GM12878 (cell line): ENCODE measurements at regions not wholly inside any gene's neighbourhood (a gene's known extent, or its start where the extent isn't known, plus 50 kb on each side); places are given as distances from the start of the nearest gene placed in this dataset.

Experiments
- ATAC-seq: fragments of 200-7000 bp; cut with Tn5 transposase; 3 replicates; pipeline ENCODE4 v1.9.1; 2020; ENCODE audit warnings: mild to moderate bottlenecking, moderate library complexity
- BruUV-seq: library from RNA; stranded (reverse); fragments of 400-500 nt; replicated peaks from 2 replicates; lab custom pipeline; 2021; lab: Mats Ljungman, UMichigan
- CTCF ChIA-PET: fragments of 300-600 bp; sonication (Branson Sonifier 250); formaldehyde crosslinking; extraction: SDS; loops from one replicate; lab custom pipeline; 2021; ENCODE audit warnings: inconsistent platforms; lab: Yijun Ruan, JAX
- POLR2A ChIA-PET: fragments of 350-600 bp; formaldehyde crosslinking; extraction: SDS; loops from one replicate; lab custom pipeline; 2021; ENCODE audit warnings: inconsistent platforms; lab: Charles Lee
- RAD21 ChIA-PET: fragments of 300-600 bp; sonication (Branson Sonifier 250); formaldehyde crosslinking; loops from one replicate; lab custom pipeline; 2023; ENCODE audit warnings: antibody characterized with exemption; ENCODE audit not compliant: unreplicated experiment; lab: Charles Lee
- SMC1A ChIA-PET: fragments of 300-600 bp; sonication (Branson Sonifier 250); formaldehyde crosslinking; loops from one replicate; lab custom pipeline; 2023; ENCODE audit not compliant: unreplicated experiment, uncharacterized antibody; lab: Charles Lee
- DNase-seq: peaks from one replicate; pipeline ENCODE4 v3.0.0-alpha.2; 2011; ENCODE audit warnings: low read depth, low spot score
- FAIRE-seq: peaks from 3 replicates; lab custom pipeline; 2011; peaks lifted over from hg19 to GRCh38; lab: Jason Lieb, UNC
- H2AFZ ChIP-seq: 2 replicates; pipeline ENCODE4 v1.6.0; 2011; ENCODE audit warnings: low read depth, low read length, control low read depth; ENCODE audit not compliant: control insufficient read depth
- H3K27ac ChIP-seq: 2 replicates; pipeline ENCODE4 v1.5.1; 2011; ENCODE audit warnings: control low read depth; ENCODE audit not compliant: control insufficient read depth, insufficient read depth
- H3K27me3 ChIP-seq, 2 experiments: replicated peaks in 1 of 2; 2 replicates each; pipeline versions ENCODE4 v1.6.0 to v1.6.1; 2011; ENCODE audit warnings: low read length in 1 of 2; ENCODE audit not compliant: control insufficient read depth in 2 of 2, insufficient read depth in 2 of 2
- H3K36me3 ChIP-seq, 2 experiments: 2 replicates each; pipeline ENCODE4 v1.5.1; 2011; ENCODE audit warnings: low read length in 1 of 2; ENCODE audit not compliant: control insufficient read depth in 2 of 2, insufficient read depth in 2 of 2
- H3K4me1 ChIP-seq: 2 replicates; pipeline ENCODE4 v1.6.1; 2011; ENCODE audit warnings: mild to moderate bottlenecking, low read length, moderate library complexity, mixed read lengths; ENCODE audit not compliant: control insufficient read depth, insufficient read depth
- H3K4me2 ChIP-seq: 2 replicates; pipeline ENCODE4 v1.6.0; 2011; ENCODE audit warnings: control low read depth; ENCODE audit not compliant: control insufficient read depth, insufficient read depth
- H3K4me3 ChIP-seq: fragments of 200-600 bp; sonication (generic); 2 replicates; pipeline ENCODE4 v1.5.1; 2016
- H3K79me2 ChIP-seq: 2 replicates; pipeline ENCODE4 v1.6.0; 2011; ENCODE audit warnings: low read length; ENCODE audit not compliant: control insufficient read depth, insufficient read depth
- H3K9ac ChIP-seq: 2 replicates; pipeline ENCODE4 v1.8.0; 2011; ENCODE audit warnings: low read length, control low read depth, mixed read lengths; ENCODE audit not compliant: control insufficient read depth, insufficient read depth
- H3K9me3 ChIP-seq: replicated peaks from 3 replicates; pipeline ENCODE4 v1.5.1; 2011; ENCODE audit warnings: mild to moderate bottlenecking, low read length; ENCODE audit not compliant: control insufficient read depth, insufficient read depth
- H4K20me1 ChIP-seq: 2 replicates; pipeline ENCODE4 v1.6.0; 2011; ENCODE audit not compliant: control insufficient read depth, insufficient read depth
- HDAC6 ChIP-seq: fragments of 200-600 bp; sonication (generic); IDR thresholded peaks from one replicate; pipeline ENCODE4 v1.8.0; 2017; ENCODE audit warnings: antibody characterized with exemption; ENCODE audit not compliant: unreplicated experiment
- RAD21 ChIP-seq: IDR thresholded peaks from 2 replicates; pipeline ENCODE4 v1.6.1; 2011; ENCODE audit warnings: mild to moderate bottlenecking, low read depth, low read length, moderate library complexity; ENCODE audit not compliant: insufficient read depth
- RELB ChIP-seq: fragments of 450-650 bp; IDR thresholded peaks from 2 replicates; pipeline ENCODE4 v1.6.1; 2017; ENCODE audit warnings: low read depth, mild to moderate bottlenecking, moderate library complexity
- SPI1 ChIP-seq: IDR thresholded peaks from 2 replicates; pipeline ENCODE4 v1.6.1; 2011; ENCODE audit warnings: low read depth, mild to moderate bottlenecking, low read length, moderate library complexity, borderline replicate concordance; ENCODE audit not compliant: insufficient read depth
- WRNIP1 ChIP-seq: IDR thresholded peaks from 2 replicates; pipeline ENCODE4 v1.6.1; 2011; ENCODE audit warnings: low read depth, low read length, improper control_type of control experiment, borderline replicate concordance
- ZBTB4 ChIP-seq: fragments of 450-650 bp; formaldehyde crosslinking; IDR thresholded peaks from 2 replicates; pipeline ENCODE4 v1.4.0; 2022; ENCODE audit warnings: mild to moderate bottlenecking, moderate library complexity
- ZNF217 ChIP-seq: fragments of 450-650 bp; IDR thresholded peaks from 2 replicates; pipeline ENCODE4 v1.6.1; 2017; ENCODE audit warnings: antibody characterized with exemption, mild to moderate bottlenecking
- WGBS: methylation state at CpG from one replicate; pipeline ENCODE4 v1.1.6; 2016; ENCODE audit warnings: low lambda C conversion rate; ENCODE audit not compliant: insufficient replicate concordance, insufficient coverage; ENCODE audit errors: missing lambda C conversion rate; 5-methylcytosine and 5-hydroxymethylcytosine counted together
- in situ Hi-C: fragments of 300-500 bp; cut with MboI; formaldehyde crosslinking; loops from 9 replicates; pipeline ENCODE4 v1.14.3; 2018; ENCODE audit warnings: mixed read lengths
- intact Hi-C: fragments of 100-400 bp; cut with micrococcal nuclease; formaldehyde crosslinking; loops from one replicate; pipeline ENCODE4 v1.14.2; 2022; ENCODE audit not compliant: unreplicated experiment

- H3K9me3 ChIP-seq: no peaks in the 10 kb centered on the region
- no peak for TF ChIP-seq ZBTB4 (CRISPR knock-in tag)
- TF ChIP-seq RAD21: no peak
- no peak for TF ChIP-seq HDAC6
- TF ChIP-seq SPI1: peak; percentile 42; the same call in 1 of the 2 replicates
- TF ChIP-seq, all 136 proteins: peak for 1
- in situ Hi-C loops: no loop called here
- Histone ChIP-seq H3K79me2 (no peaks in the 10 kb centered on the region), H3K4me2 (no peak overlapping the region), H3K36me3 (no peaks in the 10 kb centered on the region), H3K4me1 (no peaks in the 10 kb centered on the region), H3K4me3 (no peak overlapping the region), H2AFZ (no peak overlapping the region), H3K27me3 (no peaks in the 10 kb centered on the region), H4K20me1 (no peaks in the 10 kb centered on the region), H3K27ac (no peak overlapping the region), H3K9ac (no peak overlapping the region)
- BruUV-seq: no TSS peak
- no peak for FAIRE-seq
- WGBS: 6% methylated on average over 2 of the region's 2 CpGs
- no peak for DNase-seq
- ChIA-PET POLR2A (no interaction called here), SMC1A (no interaction called here), CTCF (no interaction called here), RAD21 (no interaction called here)
- intact Hi-C loops: no loop called here
- ATAC-seq: no peak
Observed at GRCh38 chr21:32878661-32879060, 107.1 kb upstream of the PAXBP1 start.

GRCh38 chr21:32881458-32881857 lies 109.9 kb upstream of the PAXBP1 start:
- H3K9me3 ChIP-seq: no peaks in the 10 kb centered on the region
- in situ Hi-C loops (no loop called here), intact Hi-C loops (no loop called here)
- no peak overlapping the region for H3K9ac ChIP-seq
- no peak overlapping the region for H3K27ac ChIP-seq
- H3K79me2 ChIP-seq: no peaks in the 10 kb centered on the region
- 42% methylated on average over 5 of the region's 5 CpGs for WGBS
- no peaks in the 10 kb centered on the region; a peak in 1 of 4 replicates for H3K27me3 ChIP-seq
- RAD21 ChIA-PET: no interaction called here
- no peak overlapping the region for H3K4me2 ChIP-seq
- no peak for ATAC-seq
- no peak for DNase-seq
- no peaks in the 10 kb centered on the region for H3K4me1 ChIP-seq
- no peaks in the 10 kb centered on the region for H4K20me1 ChIP-seq
- H3K36me3 ChIP-seq: no peaks in the 10 kb centered on the region
- H3K4me3 ChIP-seq: no peak overlapping the region
- SMC1A ChIA-PET: no interaction called here
- no TSS peak for BruUV-seq
- POLR2A ChIA-PET: no interaction called here
- no peak for FAIRE-seq
- TF ChIP-seq WRNIP1 (no peak), ZNF217 (no peak), RELB (no peak)
- TF ChIP-seq, all 136 proteins: peak for 0
- CTCF ChIA-PET: no interaction called here
- no peak overlapping the region for H2AFZ ChIP-seq
